Bronchial epithelial cell (primary cell): ENCODE measurements at regions not wholly inside any gene's neighbourhood (a gene's known extent, or its start where the extent isn't known, plus 50 kb on each side); places are given as distances from the start of the nearest gene placed in this dataset.
"Not testable (repeated sequence)": the region's sequence is repeated elsewhere in the genome, so short reads cannot be mapped to it uniquely, and the experiment has no call there.

Experiments
- DNase-seq: peaks from one replicate; pipeline ENCODE4 v3.0.0-alpha.2; 2010; ENCODE audit warnings: low read depth
- FAIRE-seq: peaks from 2 replicates; lab custom pipeline; 2011; peaks lifted over from hg19 to GRCh38; lab: Jason Lieb, UNC
- H3K27me3 ChIP-seq: 2 replicates; pipeline ENCODE4 v1.5.1; 2011; ENCODE audit warnings: low read length; ENCODE audit not compliant: control insufficient read depth, insufficient read depth
- H3K36me3 ChIP-seq: 2 replicates; pipeline ENCODE4 v1.5.1; 2011; ENCODE audit warnings: low read length; ENCODE audit not compliant: control insufficient read depth, insufficient read depth
- H3K4me3 ChIP-seq: 2 replicates; pipeline ENCODE4 v1.5.1; 2011; ENCODE audit warnings: mild to moderate bottlenecking, low read depth, low read length, control low read depth
- CTCF ChIP-seq: IDR thresholded peaks from 2 replicates; pipeline ENCODE4 v1.5.1; 2011; ENCODE audit warnings: mild to moderate bottlenecking, moderate library complexity, low read length, control low read depth, inconsistent platforms; ENCODE audit not compliant: insufficient read depth, severe bottlenecking

- FAIRE-seq (no peak), DNase-seq (no peak)
- no peak overlapping the region for H3K4me3 ChIP-seq
- H3K27me3 ChIP-seq = no peaks in the 10 kb centered on the region
- no peaks in the 10 kb centered on the region for H3K36me3 ChIP-seq
- TF ChIP-seq CTCF = no peak
Measured at GRCh38 chr17:65305116-65305515, 167.9 kb downstream of the RGS9 start.

DNA sequence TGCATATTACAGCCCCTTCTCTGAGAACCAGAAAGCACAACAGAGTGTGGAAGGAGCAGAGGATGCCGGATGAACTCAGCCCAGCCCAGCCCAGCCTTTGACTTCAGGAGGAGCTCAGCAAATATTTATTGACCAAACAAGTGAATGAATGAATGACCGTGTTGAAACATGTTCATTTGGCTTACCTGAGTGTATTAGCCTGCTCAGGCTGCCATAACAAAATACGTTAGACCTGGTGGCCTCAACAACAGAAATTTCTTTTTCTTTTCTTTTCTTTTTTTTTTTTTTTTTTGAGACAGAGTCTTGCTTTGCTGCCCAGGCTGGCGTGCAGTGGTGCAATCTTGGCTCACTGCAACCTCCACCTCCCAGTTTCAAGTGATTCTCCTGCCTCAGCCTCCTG lies 164.7 kb downstream of the RGS9 start:
- not testable (repeated sequence) for H3K36me3 ChIP-seq, FAIRE-seq, DNase-seq, H3K27me3 ChIP-seq, H3K4me3 ChIP-seq

DNA sequence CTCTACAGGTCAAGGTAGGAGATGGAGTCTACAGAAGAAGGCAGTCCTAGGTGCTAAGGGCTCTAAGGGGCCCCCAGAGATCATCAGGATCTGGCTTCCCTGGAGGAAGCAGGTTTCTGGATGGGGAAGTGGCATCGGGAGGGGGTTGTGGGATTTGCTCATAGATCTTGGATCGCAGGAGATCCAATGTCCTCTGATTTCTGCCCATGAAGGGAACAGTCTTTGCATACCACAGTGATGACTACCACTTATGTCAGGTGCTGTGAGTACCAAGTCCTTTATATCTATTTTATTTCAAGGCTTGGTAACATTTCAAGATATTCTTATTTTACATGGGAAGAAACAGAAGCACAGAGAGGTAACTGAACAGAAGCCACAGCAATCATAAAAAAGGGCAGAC lies 164.0 kb downstream of the RGS9 start:
- no peak for DNase-seq
- TF ChIP-seq CTCF = no peak
- Histone ChIP-seq H3K36me3 (no peaks in the 10 kb centered on the region), H3K27me3 (no peaks in the 10 kb centered on the region), H3K4me3 (no peak overlapping the region)
- no peak for FAIRE-seq

GRCh38 chr17:65297916-65298315 lies 160.7 kb downstream of the RGS9 start:
- FAIRE-seq (no peak), DNase-seq (no peak)
- H3K4me3 ChIP-seq = no peak overlapping the region
- no peaks in the 10 kb centered on the region for H3K36me3 ChIP-seq
- H3K27me3 ChIP-seq = no peaks in the 10 kb centered on the region
- no peak for TF ChIP-seq CTCF

DNA sequence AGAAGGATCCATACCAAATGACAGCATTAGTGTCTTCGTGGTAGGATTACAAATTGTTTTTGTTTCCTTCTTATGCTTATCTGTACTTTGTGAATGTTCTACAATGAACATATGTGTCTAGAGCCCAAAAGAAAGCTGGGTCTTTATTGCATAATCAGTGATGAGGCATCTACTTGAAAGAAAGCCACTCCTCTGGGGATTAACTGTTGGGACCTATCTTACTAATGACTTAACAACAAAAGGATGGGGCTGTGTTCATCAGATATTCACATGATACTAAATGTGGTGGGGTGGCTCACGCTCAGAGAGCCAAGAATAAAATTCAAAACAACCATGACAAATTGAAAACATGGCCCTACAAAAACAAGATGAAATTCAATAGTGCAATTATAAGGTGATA lies 160.2 kb downstream of the RGS9 start:
- DNase-seq (peak; percentile 56), FAIRE-seq (no peak)
- no peaks in the 10 kb centered on the region for H3K36me3 ChIP-seq
- no peaks in the 10 kb centered on the region for H3K27me3 ChIP-seq
- no peak overlapping the region for H3K4me3 ChIP-seq
- no peak for TF ChIP-seq CTCF

- no peak for FAIRE-seq
- peak; percentile 46 for DNase-seq
- Histone ChIP-seq H3K36me3 (no peaks in the 10 kb centered on the region), H3K27me3 (no peaks in the 10 kb centered on the region), H3K4me3 (no peak overlapping the region)
- TF ChIP-seq CTCF = peak; percentile 87
Measured at GRCh38 chr17:65294181-65294719, 157.1 kb downstream of the RGS9 start.
